ENCODE measurements at regions not wholly inside any gene's neighbourhood (a gene's known extent, or its start where the extent isn't known, plus 50 kb on each side); places are given as distances from the start of the nearest gene placed in this dataset.
A peak's percentile ranks its signal among the peaks of the same experiment; 100 is the strongest.

DNA sequence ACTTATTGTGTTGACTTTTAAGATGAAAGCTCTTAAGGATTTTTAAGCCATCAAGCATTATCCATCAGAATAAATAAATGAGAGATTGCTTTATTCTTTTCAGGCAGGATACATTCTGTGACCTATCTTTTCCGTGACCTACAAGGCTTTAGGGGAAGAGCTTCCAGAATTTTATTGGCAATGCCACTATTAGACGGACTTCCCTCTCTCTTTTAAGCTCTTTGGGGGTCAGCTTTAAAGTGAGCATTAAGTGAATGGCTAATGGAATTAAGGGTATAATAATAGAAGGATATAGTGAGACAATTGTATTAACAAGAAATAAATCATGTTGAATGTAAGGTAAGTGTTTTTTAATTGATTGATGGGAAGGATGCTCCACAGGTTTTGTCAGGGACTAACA, 273.7 kb downstream of the GPAT3 start:
- no peak overlapping the region for H3K4me3 ChIP-seq (ENCODE audit: control insufficient read depth, low read depth, low read length)
- no peak for DNase-seq (ENCODE audit: low read depth)
- TF ChIP-seq, protein P1, sequence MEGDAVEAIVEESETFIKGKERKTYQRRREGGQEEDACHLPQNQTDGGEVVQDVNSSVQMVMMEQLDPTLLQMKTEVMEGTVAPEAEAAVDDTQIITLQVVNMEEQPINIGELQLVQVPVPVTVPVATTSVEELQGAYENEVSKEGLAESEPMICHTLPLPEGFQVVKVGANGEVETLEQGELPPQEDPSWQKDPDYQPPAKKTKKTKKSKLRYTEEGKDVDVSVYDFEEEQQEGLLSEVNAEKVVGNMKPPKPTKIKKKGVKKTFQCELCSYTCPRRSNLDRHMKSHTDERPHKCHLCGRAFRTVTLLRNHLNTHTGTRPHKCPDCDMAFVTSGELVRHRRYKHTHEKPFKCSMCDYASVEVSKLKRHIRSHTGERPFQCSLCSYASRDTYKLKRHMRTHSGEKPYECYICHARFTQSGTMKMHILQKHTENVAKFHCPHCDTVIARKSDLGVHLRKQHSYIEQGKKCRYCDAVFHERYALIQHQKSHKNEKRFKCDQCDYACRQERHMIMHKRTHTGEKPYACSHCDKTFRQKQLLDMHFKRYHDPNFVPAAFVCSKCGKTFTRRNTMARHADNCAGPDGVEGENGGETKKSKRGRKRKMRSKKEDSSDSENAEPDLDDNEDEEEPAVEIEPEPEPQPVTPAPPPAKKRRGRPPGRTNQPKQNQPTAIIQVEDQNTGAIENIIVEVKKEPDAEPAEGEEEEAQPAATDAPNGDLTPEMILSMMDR (IDR thresholded peaks at IDR 0.05; ENCODE audit: control insufficient read depth, insufficient read depth, low read depth, low read length, missing control alignments): no peak

DNA sequence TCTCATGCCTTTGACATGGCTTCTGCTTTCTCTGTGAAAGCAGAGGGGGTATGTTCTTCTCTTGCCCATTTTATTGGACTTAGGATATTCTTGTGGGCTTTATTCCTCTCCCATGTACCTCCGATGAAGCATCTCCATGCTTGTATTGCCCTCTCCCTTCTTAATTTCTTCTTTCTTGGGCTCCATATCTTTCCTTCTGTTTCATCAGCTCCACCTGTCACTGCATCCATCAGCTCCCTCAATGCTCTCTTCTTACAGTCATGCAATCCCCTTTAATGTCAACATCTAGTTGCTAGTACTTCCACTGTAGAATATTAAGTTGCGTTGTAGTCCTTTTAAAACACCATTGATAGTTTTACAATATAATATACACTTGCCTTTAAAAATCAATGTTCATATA, 257.6 kb downstream of the GPAT3 start:
- no peak for DNase-seq (ENCODE audit: low read depth)
- TF ChIP-seq, protein P1 (IDR thresholded peaks at IDR 0.05; ENCODE audit: control insufficient read depth, insufficient read depth, low read depth, low read length, missing control alignments): no peak
- no peak overlapping the region for H3K4me3 ChIP-seq (ENCODE audit: control insufficient read depth, low read depth, low read length)

- TF ChIP-seq, protein P1 (IDR thresholded peaks at IDR 0.05; ENCODE audit: control insufficient read depth, insufficient read depth, low read depth, low read length, missing control alignments): no peak
- no peak overlapping the region for H3K4me3 ChIP-seq (ENCODE audit: control insufficient read depth, low read depth, low read length)
- peak; percentile 11 for DNase-seq (ENCODE audit: low read depth)
Measured at GRCh38 chr4:83785891-83786290, 250.0 kb downstream of the GPAT3 start.

GRCh38 chr4:83783215-83783614, 247.3 kb downstream of the GPAT3 start:
- no peak for DNase-seq (ENCODE audit: low read depth)
- TF ChIP-seq, protein P1 (IDR thresholded peaks at IDR 0.05; ENCODE audit: control insufficient read depth, insufficient read depth, low read depth, low read length, missing control alignments): no peak
- H3K4me3 ChIP-seq (ENCODE audit: control insufficient read depth, low read depth, low read length): no peak overlapping the region

- H3K4me3 ChIP-seq (ENCODE audit: control insufficient read depth, low read depth, low read length): no peak overlapping the region
- TF ChIP-seq, protein P1 (IDR thresholded peaks at IDR 0.05; ENCODE audit: control insufficient read depth, insufficient read depth, low read depth, low read length, missing control alignments): no peak
- no peak for DNase-seq (ENCODE audit: low read depth)
Measured at GRCh38 chr4:83782591-83782990, 246.7 kb downstream of the GPAT3 start.

DNA sequence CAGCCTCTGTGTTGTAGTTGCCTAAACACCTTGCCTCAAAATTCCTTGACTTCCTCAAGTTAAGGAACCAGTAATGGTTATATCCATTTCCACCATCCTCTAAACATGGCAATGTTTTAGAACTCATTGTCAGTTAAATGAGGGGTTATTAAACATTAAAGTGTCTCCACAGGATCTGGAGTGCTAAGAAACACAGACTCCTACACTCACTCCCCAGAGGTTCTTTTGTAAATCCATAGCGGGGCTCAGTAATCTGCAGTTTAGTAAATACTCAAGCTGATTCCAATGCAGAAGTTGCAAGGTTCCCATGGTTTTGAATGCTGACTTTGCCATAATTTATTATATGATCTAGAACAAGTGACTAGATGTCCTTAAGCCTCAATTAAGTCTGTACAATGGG, 245.5 kb downstream of the GPAT3 start:
- TF ChIP-seq, protein P1 (IDR thresholded peaks at IDR 0.05; ENCODE audit: control insufficient read depth, insufficient read depth, low read depth, low read length, missing control alignments): no peak

More for the DNA sequence above, 245.5 kb downstream of the GPAT3 start:
- no peak overlapping the region for H3K4me3 ChIP-seq (ENCODE audit: control insufficient read depth, low read depth, low read length)
- no peak for DNase-seq (ENCODE audit: low read depth)

All from AG09309 (cell line).